CD8-positive, alpha-beta memory T cell (primary cell): ENCODE measurements at regions not wholly inside any gene's neighbourhood (a gene's known extent, or its start where the extent isn't known, plus 50 kb on each side); places are given as distances from the start of the nearest gene placed in this dataset.

ENCODE experiments used
- CTCF ChIA-PET: fragments of 350-600 bp; sonication (Branson Sonifier 250); formaldehyde crosslinking; loops from one replicate; lab custom pipeline; 2021; ENCODE audit warnings: antibody characterized with exemption; lab: Charles Lee
- POLR2A ChIA-PET: fragments of 350-600 bp; sonication (Branson Sonifier 250); formaldehyde crosslinking; loops from one replicate; lab custom pipeline; 2021; ENCODE audit warnings: antibody characterized with exemption; lab: Charles Lee
- DNase-seq, 5 donors: peaks; one replicate each; pipeline versions ENCODE4 v3.0.0 to v3.0.0-alpha.2; 2020 to 2022; ENCODE audit warnings: mixed read lengths in 1 of 5
- H3K27ac ChIP-seq: one replicate; pipeline ENCODE4 v1.7.0; 2013; ENCODE audit warnings: low read depth, mild to moderate bottlenecking, low read length, moderate library complexity
- H3K27me3 ChIP-seq: 2 replicates; pipeline ENCODE4 v1.7.0; 2013; ENCODE audit warnings: low read length, mild to moderate bottlenecking; ENCODE audit not compliant: insufficient read depth, poor library complexity, severe bottlenecking
- H3K36me3 ChIP-seq: 2 replicates; pipeline ENCODE4 v1.7.0; 2013; ENCODE audit warnings: mild to moderate bottlenecking, low read length, moderate library complexity; ENCODE audit not compliant: insufficient read depth
- H3K4me1 ChIP-seq: 2 replicates; pipeline ENCODE4 v1.7.0; 2013; ENCODE audit warnings: mild to moderate bottlenecking, low read length, moderate library complexity; ENCODE audit not compliant: insufficient read depth
- H3K4me3 ChIP-seq: 2 replicates; pipeline ENCODE4 v1.7.0; 2013; ENCODE audit warnings: mild to moderate bottlenecking, low read length
- H3K9me3 ChIP-seq: 2 replicates; pipeline ENCODE4 v1.7.0; 2013; ENCODE audit warnings: mild to moderate bottlenecking, low read length
- H3K27ac Mint-ChIP-seq, 8 donors: one replicate each; pipeline ENCODE4 v1.8.0; 2020 to 2021; ENCODE audit warnings: mixed read lengths in 8 of 8, mild to moderate bottlenecking in 6 of 8, inconsistent platforms in 3 of 8, moderate library complexity in 3 of 8
- H3K27me3 Mint-ChIP-seq, 2 donors: one replicate each; pipeline ENCODE4 v1.8.0; 2020 to 2021; ENCODE audit warnings: mixed read lengths in 2 of 2, mild to moderate bottlenecking in 1 of 2, moderate library complexity in 1 of 2
- H3K36me3 Mint-ChIP-seq, 3 donors: one replicate each; pipeline ENCODE4 v1.8.0; 2020 to 2021; ENCODE audit warnings: mixed read lengths in 3 of 3, inconsistent platforms in 1 of 3, mild to moderate bottlenecking in 1 of 3
- H3K4me1 Mint-ChIP-seq, 3 donors: one replicate each; pipeline ENCODE4 v1.8.0; 2020 to 2021; ENCODE audit warnings: mixed read lengths in 3 of 3, inconsistent platforms in 1 of 3, mild to moderate bottlenecking in 1 of 3
- H3K4me3 Mint-ChIP-seq, 7 donors: one replicate each; pipeline ENCODE4 v1.8.0; 2020 to 2021; ENCODE audit warnings: mixed read lengths in 7 of 7, mild to moderate bottlenecking in 6 of 7, moderate library complexity in 4 of 7, inconsistent platforms in 2 of 7
- H3K9me3 Mint-ChIP-seq, 5 donors: one replicate each; pipeline ENCODE4 v1.8.0; 2020 to 2022; ENCODE audit warnings: mixed read lengths in 5 of 5, mild to moderate bottlenecking in 3 of 5, moderate library complexity in 2 of 5, inconsistent platforms in 1 of 5

DNA sequence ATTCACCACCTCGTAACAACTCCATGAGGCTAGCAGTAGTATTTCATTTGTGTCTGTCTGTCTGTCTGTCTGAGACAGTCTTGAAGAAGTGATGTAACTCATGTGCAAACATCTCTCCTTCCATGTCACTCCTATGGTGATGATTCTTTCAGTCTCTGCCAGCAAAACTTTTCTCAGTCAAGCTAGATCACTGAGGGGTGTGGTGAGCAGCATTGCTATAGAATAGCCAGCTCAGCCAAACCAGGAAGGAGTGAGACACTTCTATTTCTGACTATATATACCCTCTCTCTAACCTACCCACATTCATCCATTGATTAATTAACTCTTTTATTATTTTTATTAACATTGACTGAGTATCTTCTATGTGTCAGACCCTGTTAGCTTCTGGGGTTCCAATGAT lies 1095.1 kb upstream of the GYPC start:
- H3K4me1 Mint-ChIP-seq, result no peaks in the 10 kb centered on the region
- no peak overlapping the region for H3K27ac Mint-ChIP-seq
- H3K27ac ChIP-seq, result no peak overlapping the region
- ChIA-PET CTCF (no interaction called here), POLR2A (no interaction called here)
- H3K27me3 Mint-ChIP-seq, result no peaks in the 10 kb centered on the region
- no peaks in the 10 kb centered on the region for H3K9me3 ChIP-seq
- peaks cover 0 to 10% (median 5%) of the 10 kb centered on the region in 5 donors for H3K9me3 Mint-ChIP-seq
- no peaks in the 10 kb centered on the region for H3K27me3 ChIP-seq
- no peak for DNase-seq
- H3K36me3 ChIP-seq, result no peaks in the 10 kb centered on the region
- H3K36me3 Mint-ChIP-seq, result no peaks in the 10 kb centered on the region
- H3K4me3 ChIP-seq, result no peak overlapping the region
- no peaks in the 10 kb centered on the region for H3K4me1 ChIP-seq
- no peak overlapping the region for H3K4me3 Mint-ChIP-seq

- no peaks in the 10 kb centered on the region for H3K36me3 ChIP-seq
- peaks cover 0 to 10% (median 5%) of the 10 kb centered on the region in 5 donors for H3K9me3 Mint-ChIP-seq
- no peaks in the 10 kb centered on the region for H3K27me3 ChIP-seq
- H3K36me3 Mint-ChIP-seq, result no peaks in the 10 kb centered on the region
- H3K27me3 Mint-ChIP-seq, result no peaks in the 10 kb centered on the region
- CTCF ChIA-PET, result no interaction called here
- no peak overlapping the region for H3K27ac Mint-ChIP-seq
- no peak overlapping the region for H3K27ac ChIP-seq
- no peaks in the 10 kb centered on the region for H3K4me1 Mint-ChIP-seq
- no peak for DNase-seq
- POLR2A ChIA-PET, result no interaction called here
- H3K4me3 ChIP-seq, result no peak overlapping the region
- H3K9me3 ChIP-seq, result no peaks in the 10 kb centered on the region
- H3K4me3 Mint-ChIP-seq, result no peak overlapping the region
- H3K4me1 ChIP-seq, result no peaks in the 10 kb centered on the region
Measured at GRCh38 chr2:125561302-125561701, 1094.7 kb upstream of the GYPC start.

- Mint-ChIP-seq H3K27me3 (no peaks in the 10 kb centered on the region), H3K9me3 (peaks cover 0 to 10% (median 6%) of the 10 kb centered on the region in 5 donors), H3K4me3 (no peak overlapping the region), H3K27ac (no peak overlapping the region), H3K4me1 (no peaks in the 10 kb centered on the region), H3K36me3 (no peaks in the 10 kb centered on the region)
- H3K27ac ChIP-seq, result no peak overlapping the region
- H3K4me1 ChIP-seq, result no peaks in the 10 kb centered on the region
- CTCF ChIA-PET, result no interaction called here
- no peaks in the 10 kb centered on the region for H3K9me3 ChIP-seq
- POLR2A ChIA-PET, result no interaction called here
- no peak overlapping the region for H3K4me3 ChIP-seq
- DNase-seq, result no peak
- H3K27me3 ChIP-seq, result no peaks in the 10 kb centered on the region
- no peaks in the 10 kb centered on the region for H3K36me3 ChIP-seq
Measured at GRCh38 chr2:125562924-125563323, 1093.0 kb upstream of the GYPC start.

GRCh38 chr2:125564471-125564870 lies 1091.5 kb upstream of the GYPC start:
- no peak overlapping the region for H3K4me3 ChIP-seq
- POLR2A ChIA-PET, result no interaction called here
- no peak for DNase-seq
- H3K4me3 Mint-ChIP-seq, result no peak overlapping the region
- no peaks in the 10 kb centered on the region for H3K4me1 ChIP-seq
- H3K27me3 ChIP-seq, result no peaks in the 10 kb centered on the region
- H3K9me3 Mint-ChIP-seq, result peaks cover 0 to 12% (median 7%) of the 10 kb centered on the region in 5 donors
- H3K36me3 Mint-ChIP-seq, result no peaks in the 10 kb centered on the region
- CTCF ChIA-PET, result no interaction called here
- H3K4me1 Mint-ChIP-seq, result no peaks in the 10 kb centered on the region
- H3K27ac Mint-ChIP-seq, result no peak overlapping the region
- H3K36me3 ChIP-seq, result no peaks in the 10 kb centered on the region
- H3K27ac ChIP-seq, result no peak overlapping the region
- H3K9me3 ChIP-seq, result no peaks in the 10 kb centered on the region
- H3K27me3 Mint-ChIP-seq, result no peaks in the 10 kb centered on the region

- Histone ChIP-seq H3K27me3 (no peaks in the 10 kb centered on the region), H3K27ac (no peak overlapping the region), H3K4me3 (no peak overlapping the region), H3K36me3 (no peaks in the 10 kb centered on the region), H3K4me1 (no peaks in the 10 kb centered on the region), H3K9me3 (no peaks in the 10 kb centered on the region)
- no peak for DNase-seq
- Mint-ChIP-seq H3K36me3 (no peaks in the 10 kb centered on the region), H3K27me3 (no peaks in the 10 kb centered on the region), H3K4me1 (no peaks in the 10 kb centered on the region), H3K9me3 (peaks cover 0 to 18% (median 7%) of the 10 kb centered on the region in 5 donors), H3K4me3 (no peak overlapping the region), H3K27ac (no peak overlapping the region)
- POLR2A ChIA-PET, result no interaction called here
- CTCF ChIA-PET, result no interaction called here
Measured at GRCh38 chr2:125566422-125566821, 1089.5 kb upstream of the GYPC start.

DNA sequence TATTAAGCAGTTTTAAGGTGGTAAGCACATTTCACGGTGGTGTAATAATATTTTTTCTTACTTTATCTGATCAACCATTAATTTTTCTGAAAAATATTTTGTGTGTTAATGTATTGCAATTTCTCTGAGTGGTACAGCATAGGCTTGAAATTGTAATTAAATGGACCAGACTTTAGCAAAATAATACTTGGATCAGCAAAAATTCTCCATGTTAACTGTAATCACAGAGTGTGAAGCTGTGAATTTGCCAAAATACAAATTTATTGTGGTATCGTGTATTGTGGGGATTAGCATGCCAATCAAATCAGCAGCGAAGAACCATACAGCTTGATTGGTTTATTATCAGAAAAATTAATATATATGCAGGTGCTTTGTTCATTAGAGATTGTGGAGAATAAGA lies 1088.9 kb upstream of the GYPC start:
- H3K4me3 ChIP-seq, result no peak overlapping the region
- DNase-seq, result no peak
- Mint-ChIP-seq H3K9me3 (peaks cover 0 to 20% (median 2%) of the 10 kb centered on the region in 5 donors), H3K36me3 (no peaks in the 10 kb centered on the region), H3K27me3 (no peaks in the 10 kb centered on the region), H3K27ac (no peak overlapping the region), H3K4me3 (no peak overlapping the region), H3K4me1 (no peaks in the 10 kb centered on the region)
- no peaks in the 10 kb centered on the region for H3K4me1 ChIP-seq
- H3K27me3 ChIP-seq, result no peaks in the 10 kb centered on the region
- H3K9me3 ChIP-seq, result no peaks in the 10 kb centered on the region
- POLR2A ChIA-PET, result no interaction called here
- no peaks in the 10 kb centered on the region for H3K36me3 ChIP-seq
- no peak overlapping the region for H3K27ac ChIP-seq
- CTCF ChIA-PET, result no interaction called here

DNA sequence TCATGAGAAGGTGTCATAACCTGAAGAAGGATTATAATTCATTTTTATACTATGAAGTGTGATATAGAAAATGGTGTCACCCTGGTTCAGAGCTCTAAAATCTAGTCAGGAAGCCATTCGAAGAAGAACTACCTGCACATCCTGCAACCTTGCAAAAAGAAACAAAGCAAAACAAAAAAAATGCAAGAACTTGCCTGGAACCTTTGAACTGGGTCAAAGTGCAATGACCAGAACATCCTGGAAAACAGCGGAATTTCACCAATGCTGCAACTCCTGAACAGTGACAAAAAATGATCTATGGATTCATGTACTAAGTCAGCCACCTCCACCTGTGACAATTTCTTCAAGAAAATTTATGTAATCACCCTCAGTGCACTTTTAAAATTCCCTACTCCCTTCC lies 1083.3 kb upstream of the GYPC start:
- Mint-ChIP-seq H3K27ac (no peak overlapping the region), H3K36me3 (no peaks in the 10 kb centered on the region), H3K9me3 (peaks cover 0 to 21% (median 2%) of the 10 kb centered on the region in 5 donors), H3K4me3 (no peak overlapping the region), H3K4me1 (no peaks in the 10 kb centered on the region), H3K27me3 (no peaks in the 10 kb centered on the region)
- no peak overlapping the region for H3K4me3 ChIP-seq
- DNase-seq, result no peak
- no peaks in the 10 kb centered on the region for H3K9me3 ChIP-seq
- CTCF ChIA-PET, result no interaction called here
- H3K36me3 ChIP-seq, result no peaks in the 10 kb centered on the region
- no peak overlapping the region for H3K27ac ChIP-seq
- H3K4me1 ChIP-seq, result no peaks in the 10 kb centered on the region
- H3K27me3 ChIP-seq, result no peaks in the 10 kb centered on the region
- POLR2A ChIA-PET, result no interaction called here

GRCh38 chr2:125573432-125573831 lies 1082.5 kb upstream of the GYPC start:
- no peaks in the 10 kb centered on the region for H3K36me3 ChIP-seq
- no peaks in the 10 kb centered on the region for H3K36me3 Mint-ChIP-seq
- ChIA-PET CTCF (no interaction called here), POLR2A (no interaction called here)
- H3K4me3 Mint-ChIP-seq, result no peak overlapping the region
- no peaks in the 10 kb centered on the region for H3K9me3 ChIP-seq
- peaks cover 0 to 21% (median 2%) of the 10 kb centered on the region in 5 donors for H3K9me3 Mint-ChIP-seq
- no peaks in the 10 kb centered on the region for H3K27me3 ChIP-seq
- no peaks in the 10 kb centered on the region for H3K4me1 Mint-ChIP-seq
- no peak overlapping the region for H3K4me3 ChIP-seq
- H3K27me3 Mint-ChIP-seq, result no peaks in the 10 kb centered on the region
- no peak for DNase-seq
- H3K27ac Mint-ChIP-seq, result no peak overlapping the region
- no peak overlapping the region for H3K27ac ChIP-seq
- H3K4me1 ChIP-seq, result no peaks in the 10 kb centered on the region

DNA sequence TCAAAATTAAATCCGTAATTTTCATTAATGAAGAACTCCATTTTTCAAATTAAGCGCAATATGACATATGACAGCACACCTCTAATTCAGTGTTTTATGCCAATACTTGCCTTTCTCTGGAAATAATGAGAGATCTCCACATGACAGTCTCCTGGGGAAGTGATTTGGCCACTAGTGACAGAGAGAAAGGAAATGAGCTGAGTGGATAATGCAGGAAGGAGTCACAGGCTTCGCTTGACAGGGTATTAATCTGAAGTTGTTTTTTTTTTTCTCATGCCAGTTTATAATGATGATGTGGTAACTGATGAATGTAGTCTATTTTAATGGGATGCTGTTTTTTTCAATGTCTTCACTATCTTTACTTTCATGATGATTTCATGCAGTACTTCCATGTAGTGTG lies 1079.4 kb upstream of the GYPC start:
- H3K27me3 Mint-ChIP-seq, result no peaks in the 10 kb centered on the region
- no peak overlapping the region for H3K4me3 ChIP-seq
- POLR2A ChIA-PET, result no interaction called here
- no peaks in the 10 kb centered on the region for H3K9me3 ChIP-seq
- no peak overlapping the region for H3K27ac ChIP-seq
- no peak overlapping the region for H3K4me3 Mint-ChIP-seq
- H3K9me3 Mint-ChIP-seq, result peaks cover 0 to 29% (median 2%) of the 10 kb centered on the region in 5 donors
- DNase-seq, result no peak
- H3K36me3 Mint-ChIP-seq, result no peaks in the 10 kb centered on the region
- H3K27me3 ChIP-seq, result no peaks in the 10 kb centered on the region
- no peaks in the 10 kb centered on the region for H3K4me1 Mint-ChIP-seq
- H3K4me1 ChIP-seq, result no peaks in the 10 kb centered on the region
- H3K27ac Mint-ChIP-seq, result no peak overlapping the region
- CTCF ChIA-PET, result no interaction called here
- no peaks in the 10 kb centered on the region for H3K36me3 ChIP-seq
